ENCODE measurements at regions not wholly inside any gene's neighbourhood (a gene's known extent, or its start where the extent isn't known, plus 50 kb on each side); places are given as distances from the start of the nearest gene placed in this dataset.

DNA sequence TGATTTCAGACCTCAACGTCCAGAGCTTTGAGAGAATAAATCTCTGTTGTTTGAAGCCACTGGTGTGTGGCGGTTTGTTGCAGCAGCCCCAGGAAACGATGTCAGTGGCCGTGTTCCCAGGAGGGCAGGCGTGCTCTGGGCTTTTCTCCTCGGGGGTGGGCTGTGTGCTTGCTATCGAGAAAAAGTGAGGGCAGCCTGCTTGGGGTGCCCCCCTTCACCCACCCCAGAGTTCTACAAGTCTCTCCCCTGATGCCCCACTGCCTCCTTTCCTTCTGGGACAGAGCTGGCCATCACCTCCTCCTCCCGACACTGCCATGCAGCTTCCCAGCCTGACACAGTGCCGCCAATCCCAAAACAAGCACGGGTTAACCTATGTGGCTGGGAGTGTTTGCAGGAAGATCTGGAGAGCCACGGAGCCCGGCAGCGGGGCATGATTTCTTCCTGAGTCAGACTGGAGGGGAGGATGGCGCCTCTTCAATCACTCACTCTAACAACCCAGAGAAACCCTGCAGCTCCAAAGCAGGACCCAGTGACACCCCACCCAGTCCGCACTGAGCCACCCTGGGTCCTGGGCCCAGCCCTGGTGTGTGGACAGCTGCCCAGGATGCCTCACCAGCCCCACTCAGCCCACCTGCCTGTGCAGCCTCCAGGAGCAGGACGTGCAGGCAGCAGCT is 213.7 kb upstream of the RAB6C start:
- Histone ChIP-seq H3K9me3 (no peaks in the 10 kb centered on the region), H3K36me3 (ENCODE audit: insufficient read depth in 1 of 2, low read depth in 1 of 2) (no peaks in the 10 kb centered on the region), H3K27me3 (ENCODE audit: insufficient read depth in 3 of 3, low read length in 2 of 3) (no peaks in the 10 kb centered on the region), H3K4me3 (no peak overlapping the region), H3K4me1 (no peaks in the 10 kb centered on the region), H3K27ac (no peak overlapping the region)
- ATAC-seq (no peak), DNase-seq (no peak)
- TF ChIP-seq CTCF (IDR thresholded peaks at IDR 0.05) = no peak
- intact Hi-C loops (cut with DNase I) = no loop called here
- 47 to 50% (median 49%) methylated on average over 16 of the region's 16 CpGs for WGBS, 3 donors

DNA sequence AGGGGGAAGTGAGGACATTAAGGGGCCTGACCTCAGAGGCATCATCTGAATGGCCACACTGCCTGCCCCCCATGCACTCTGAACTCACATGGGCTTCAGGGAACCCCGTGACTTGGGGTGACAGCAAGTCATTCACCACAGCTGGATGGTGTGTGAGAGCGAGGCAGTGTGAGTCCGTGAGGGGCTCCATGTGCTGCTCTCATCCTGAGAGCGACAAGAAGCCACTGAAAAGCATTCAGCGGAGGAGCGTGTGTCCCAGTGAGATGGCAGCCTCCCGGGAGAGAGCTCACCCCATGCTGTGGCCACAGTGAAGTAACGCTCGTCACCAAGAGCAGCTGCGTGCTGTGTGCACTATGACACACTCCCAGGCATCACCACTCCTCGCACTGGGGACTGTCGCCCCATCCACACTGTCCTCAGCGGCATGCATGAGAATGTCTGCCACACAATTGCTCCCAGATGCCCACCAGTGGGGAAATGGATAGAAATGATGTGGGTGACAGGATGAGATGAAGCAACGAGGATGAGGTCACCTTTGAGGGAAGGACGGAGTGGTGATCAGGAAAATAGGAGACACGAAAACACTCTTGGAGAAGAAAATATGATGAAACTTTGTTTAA is 213.0 kb upstream of the RAB6C start:
- no peaks in the 10 kb centered on the region for H3K27me3 ChIP-seq (ENCODE audit: insufficient read depth in 3 of 3, low read length in 2 of 3)
- no peak overlapping the region for H3K4me3 ChIP-seq
- no peak for TF ChIP-seq CTCF (IDR thresholded peaks at IDR 0.05)
- H3K9me3 ChIP-seq = no peaks in the 10 kb centered on the region
- no peaks in the 10 kb centered on the region for H3K36me3 ChIP-seq (ENCODE audit: insufficient read depth in 1 of 2, low read depth in 1 of 2)
- H3K27ac ChIP-seq = no peak overlapping the region
- intact Hi-C loops (cut with DNase I) = no loop called here
- no peaks in the 10 kb centered on the region for H3K4me1 ChIP-seq
- ATAC-seq (no peak), DNase-seq (no peak)
- WGBS, 3 donors = 73 to 75% (median 73%) methylated on average over 16 of the region's 16 CpGs

GRCh38 chr2:129767346-129768035 is 212.0 kb upstream of the RAB6C start:
- ATAC-seq = no peak
- TF ChIP-seq CTCF (IDR thresholded peaks at IDR 0.05) = no peak
- Histone ChIP-seq H3K9me3 (no peaks in the 10 kb centered on the region), H3K4me1 (no peaks in the 10 kb centered on the region), H3K27me3 (ENCODE audit: insufficient read depth in 3 of 3, low read length in 2 of 3) (no peaks in the 10 kb centered on the region), H3K4me3 (no peak overlapping the region), H3K36me3 (ENCODE audit: insufficient read depth in 1 of 2, low read depth in 1 of 2) (no peaks in the 10 kb centered on the region), H3K27ac (no peak overlapping the region)
- DNase-seq = no peak
- 81 to 86% (median 82%) methylated on average over 22 of the region's 22 CpGs for WGBS, 3 donors
- intact Hi-C loops (cut with DNase I) = no loop called here

GRCh38 chr2:129768036-129768386 is 211.5 kb upstream of the RAB6C start:
- Histone ChIP-seq H3K27ac (no peak overlapping the region), H3K4me1 (no peaks in the 10 kb centered on the region), H3K27me3 (ENCODE audit: insufficient read depth in 3 of 3, low read length in 2 of 3) (no peaks in the 10 kb centered on the region), H3K36me3 (ENCODE audit: insufficient read depth in 1 of 2, low read depth in 1 of 2) (no peaks in the 10 kb centered on the region), H3K4me3 (no peak overlapping the region), H3K9me3 (no peaks in the 10 kb centered on the region)
- intact Hi-C loops (cut with DNase I) = no loop called here
- 47 to 57% (median 48%) methylated on average over 6 of the region's 6 CpGs for WGBS, 3 donors
- no peak for TF ChIP-seq CTCF (IDR thresholded peaks at IDR 0.05)
- DNase-seq = no peak
- no peak for ATAC-seq

All from psoas muscle (tissue), 7 donors.